HUES64 (cell line): ENCODE measurements at regions not wholly inside any gene's neighbourhood (a gene's known extent, or its start where the extent isn't known, plus 50 kb on each side); places are given as distances from the start of the nearest gene placed in this dataset.

Source experiments
- H3K27ac ChIP-seq: 2 replicates; pipeline ENCODE4 v1.7.0; 2013; ENCODE audit warnings: low read depth, low read length, inconsistent platforms
- H3K27me3 ChIP-seq: 2 replicates; pipeline ENCODE4 v1.6.1; 2013; ENCODE audit warnings: mild to moderate bottlenecking, low read length; ENCODE audit not compliant: insufficient read depth
- H3K36me3 ChIP-seq: 2 replicates; pipeline ENCODE4 v1.6.1; 2013; ENCODE audit warnings: mild to moderate bottlenecking, low read length; ENCODE audit not compliant: insufficient read depth
- H3K4me1 ChIP-seq: 2 replicates; pipeline ENCODE4 v1.6.1; 2013; ENCODE audit warnings: mild to moderate bottlenecking, low read length, moderate library complexity; ENCODE audit not compliant: insufficient read depth
- H3K4me3 ChIP-seq: 2 replicates; pipeline ENCODE4 v1.5.1; 2013; ENCODE audit warnings: mild to moderate bottlenecking, low read length, moderate library complexity
- H3K9ac ChIP-seq: 2 replicates; pipeline ENCODE4 v1.6.1; 2013; ENCODE audit warnings: mild to moderate bottlenecking, low read depth, low read length
- H3K9me3 ChIP-seq: 2 replicates; pipeline ENCODE4 v1.6.1; 2013; ENCODE audit warnings: low read depth, low read length; ENCODE audit not compliant: insufficient read depth
- WGBS: fragments of 150-250, 120-280 bp; methylation state at CpG from one replicate; pipeline ENCODE4 v1.1.7; 2013; ENCODE audit warnings: missing lambda C conversion rate; 5-methylcytosine and 5-hydroxymethylcytosine counted together

DNA sequence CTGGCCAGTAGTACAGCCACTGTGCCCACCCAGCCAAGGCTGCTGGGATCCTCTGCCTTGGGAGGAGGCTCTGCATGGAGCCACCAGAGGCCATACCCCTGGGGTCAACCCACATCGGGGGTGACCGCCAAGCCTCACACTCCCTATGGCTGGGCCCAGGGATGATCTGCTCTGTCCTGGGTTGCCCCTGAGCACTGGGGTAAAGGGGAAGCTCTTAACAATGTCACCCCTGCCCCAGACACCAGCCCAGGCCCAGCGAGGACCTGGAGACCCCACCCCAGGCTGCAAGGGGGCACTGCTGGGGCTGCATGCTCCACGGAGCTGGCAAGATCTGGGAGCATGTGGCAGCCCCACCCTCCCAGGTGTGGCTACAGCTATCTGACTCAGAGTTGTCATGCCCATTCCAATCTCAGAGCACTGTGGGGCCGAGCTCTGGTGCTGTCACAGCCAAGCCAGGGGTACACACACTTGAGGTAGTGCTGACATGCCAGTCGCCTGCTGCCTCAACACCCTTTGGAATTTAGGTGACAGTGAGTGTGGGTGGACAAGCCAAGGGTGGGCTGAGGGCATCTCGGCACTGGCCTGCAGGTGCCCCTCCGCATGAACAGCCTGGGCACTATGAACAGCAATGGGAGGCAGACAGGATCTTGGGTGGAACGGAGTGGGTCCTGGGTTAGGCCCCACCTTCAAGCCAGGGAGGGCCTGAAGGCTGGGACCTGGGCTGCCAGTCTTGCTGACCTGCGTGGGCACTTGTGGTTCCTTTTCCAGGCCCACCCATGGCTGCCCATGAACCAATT lies 427.7 kb downstream of the LRRIQ3 start:
- H3K4me1 ChIP-seq, result no peaks in the 10 kb centered on the region
- no peaks in the 10 kb centered on the region for H3K36me3 ChIP-seq
- WGBS, result 92% methylated on average over 10 of the region's 10 CpGs
- H3K4me3 ChIP-seq, result no peak overlapping the region
- no peaks in the 10 kb centered on the region for H3K9me3 ChIP-seq
- no peaks in the 10 kb centered on the region for H3K27me3 ChIP-seq
- no peak overlapping the region for H3K27ac ChIP-seq
- no peak overlapping the region for H3K9ac ChIP-seq

DNA sequence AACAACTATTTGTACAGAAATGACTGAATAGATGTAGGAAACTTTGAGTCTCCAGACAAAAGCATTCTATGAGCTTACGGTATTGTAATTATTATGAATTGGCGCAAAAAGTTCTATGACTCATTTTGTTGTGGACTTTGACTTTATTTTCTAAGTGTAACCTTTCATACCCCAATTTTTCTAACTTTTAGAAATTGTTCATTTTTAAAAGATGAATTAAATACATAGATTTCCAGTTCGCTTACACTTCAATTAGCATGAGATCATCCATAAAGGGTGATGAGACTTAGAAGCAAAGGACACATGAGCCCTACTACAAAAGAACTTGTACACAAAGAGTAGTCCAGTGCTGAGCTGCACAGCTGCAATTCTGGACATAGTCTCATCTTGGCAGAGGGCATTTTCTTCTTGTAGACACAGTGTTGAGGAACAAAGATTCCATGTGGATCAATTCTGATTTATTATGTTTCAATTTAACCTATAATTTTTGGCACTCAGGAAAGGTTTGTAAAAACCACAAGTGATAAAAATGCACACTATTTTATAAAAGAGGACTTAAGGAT lies 431.1 kb downstream of the LRRIQ3 start:
- no peaks in the 10 kb centered on the region for H3K27me3 ChIP-seq
- no peaks in the 10 kb centered on the region for H3K9me3 ChIP-seq
- no peak overlapping the region for H3K9ac ChIP-seq
- H3K4me1 ChIP-seq, result no peaks in the 10 kb centered on the region
- no peaks in the 10 kb centered on the region for H3K36me3 ChIP-seq
- WGBS, result 100% methylated on average over 3 of the region's 3 CpGs
- H3K4me3 ChIP-seq, result no peak overlapping the region
- H3K27ac ChIP-seq, result no peak overlapping the region

DNA sequence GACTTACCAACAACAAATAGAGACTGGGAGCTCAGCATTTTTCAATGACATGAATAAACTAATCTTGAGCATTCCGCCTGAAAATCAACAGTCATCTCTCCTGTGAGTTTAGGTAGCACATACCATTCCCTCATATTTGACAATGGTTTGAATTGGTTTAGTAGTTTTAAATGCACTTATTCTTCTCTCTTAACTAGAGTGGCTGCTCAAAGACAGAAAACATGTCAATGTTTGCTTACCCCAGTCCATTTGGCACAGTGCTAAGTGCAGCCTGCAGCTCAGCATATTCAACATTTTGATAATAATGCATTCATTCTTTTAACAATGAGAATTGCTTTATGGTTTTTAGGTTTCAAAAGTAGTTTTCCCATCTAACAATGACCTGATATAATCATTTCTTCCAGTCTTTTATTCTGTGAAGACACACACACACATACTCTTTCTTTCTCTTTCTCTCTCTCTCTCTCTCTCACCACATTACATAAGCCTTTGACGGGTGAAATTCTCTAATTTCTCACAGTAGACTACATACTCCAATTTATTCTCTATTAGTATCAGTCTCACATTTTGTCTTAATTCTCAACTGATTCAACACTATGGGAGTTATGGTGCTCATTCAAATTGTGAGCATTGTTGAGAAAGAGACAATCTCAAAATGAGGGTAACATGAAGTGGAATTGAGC lies 432.3 kb downstream of the LRRIQ3 start:
- Histone ChIP-seq H3K9ac (no peak overlapping the region), H3K27me3 (no peaks in the 10 kb centered on the region)
- WGBS, result 99% methylated on average over 2 of the region's 2 CpGs

DNA sequence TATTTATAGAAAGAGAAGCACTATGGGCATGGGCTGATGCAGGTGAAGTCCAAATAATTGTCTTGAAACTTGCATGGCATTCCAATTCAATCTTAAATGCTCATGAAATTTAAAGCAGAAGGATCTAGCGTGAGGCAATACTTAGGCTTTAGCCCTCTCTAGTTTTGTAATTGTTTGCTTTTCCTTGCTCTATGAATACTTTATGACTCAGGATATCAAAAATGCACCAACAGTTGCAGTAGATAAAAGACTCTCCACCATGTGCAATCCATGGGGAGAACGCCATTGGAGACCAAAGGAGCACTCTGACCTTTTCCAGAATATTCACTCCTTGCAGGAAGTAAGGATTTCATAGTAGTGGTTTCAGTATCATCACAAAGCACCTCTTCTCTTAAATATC lies 436.4 kb downstream of the LRRIQ3 start:
- no peak overlapping the region for H3K27ac ChIP-seq
- no peak overlapping the region for H3K4me3 ChIP-seq
- 100% methylated on average over 2 of the region's 2 CpGs for whole genome bisulfite sequencing
- H3K9ac ChIP-seq, result no peak overlapping the region
- no peaks in the 10 kb centered on the region for H3K9me3 ChIP-seq
- H3K27me3 ChIP-seq, result no peaks in the 10 kb centered on the region
- no peaks in the 10 kb centered on the region for H3K4me1 ChIP-seq
- no peaks in the 10 kb centered on the region for H3K36me3 ChIP-seq

More for the DNA sequence above, 432.3 kb downstream of the LRRIQ3 start:
- no peaks in the 10 kb centered on the region for H3K36me3 ChIP-seq
- no peak overlapping the region for H3K27ac ChIP-seq
- no peaks in the 10 kb centered on the region for H3K9me3 ChIP-seq
- no peak overlapping the region for H3K4me3 ChIP-seq
- H3K4me1 ChIP-seq, result no peaks in the 10 kb centered on the region

DNA sequence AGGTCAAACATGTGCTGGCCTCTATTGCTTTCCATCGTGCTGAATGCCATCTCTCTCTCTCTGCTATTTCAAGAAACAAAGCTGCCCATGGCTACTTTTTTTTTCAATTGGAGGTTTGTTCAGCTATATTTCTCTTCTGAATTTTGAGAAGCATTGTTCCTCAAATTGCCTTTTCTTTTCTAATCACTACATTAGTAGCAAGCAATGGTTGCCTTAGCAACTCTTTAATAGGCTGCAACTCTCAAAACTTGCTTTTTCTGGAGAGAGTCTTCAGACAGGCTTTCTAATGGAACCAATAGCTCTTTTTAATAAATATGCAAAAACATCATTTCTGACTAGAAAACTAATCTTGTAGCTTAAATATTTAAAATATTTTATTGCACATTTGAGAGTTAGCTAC lies 439.0 kb downstream of the LRRIQ3 start:
- Histone ChIP-seq H3K27me3 (no peaks in the 10 kb centered on the region), H3K9me3 (no peaks in the 10 kb centered on the region), H3K36me3 (no peaks in the 10 kb centered on the region), H3K4me1 (peaks cover 2% of the 10 kb centered on the region; the same call in 1 of the 2 replicates), H3K4me3 (no peak overlapping the region), H3K9ac (no peak overlapping the region), H3K27ac (no peak overlapping the region)
- WGBS, result 78% methylated on average over 1 of the region's 1 CpG

DNA sequence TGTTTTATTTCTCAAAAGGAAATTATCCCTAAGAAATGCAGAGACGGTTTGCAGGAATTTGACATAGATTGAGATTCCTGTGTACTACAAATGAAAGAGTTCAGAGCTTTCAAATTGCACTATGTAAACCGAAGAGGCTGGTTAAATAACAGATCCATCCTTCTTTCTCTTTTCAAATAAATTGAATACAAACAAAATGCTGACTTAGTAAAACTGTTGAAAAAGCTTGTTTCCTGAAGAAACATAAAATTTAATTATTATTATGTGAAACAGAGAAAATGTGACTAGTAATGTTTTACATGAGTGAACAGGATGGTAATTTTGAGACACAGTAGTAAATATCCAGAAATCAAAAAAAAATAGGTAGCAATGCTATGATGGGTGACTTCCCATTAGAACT lies 441.2 kb downstream of the LRRIQ3 start:
- Histone ChIP-seq H3K9ac (no peak overlapping the region), H3K36me3 (no peaks in the 10 kb centered on the region), H3K9me3 (no peaks in the 10 kb centered on the region), H3K4me3 (no peak overlapping the region), H3K27me3 (no peaks in the 10 kb centered on the region), H3K27ac (no peak overlapping the region), H3K4me1 (peaks cover 2% of the 10 kb centered on the region; the same call in 1 of the 2 replicates)
- WGBS, result 98% methylated on average over 2 of the region's 2 CpGs

DNA sequence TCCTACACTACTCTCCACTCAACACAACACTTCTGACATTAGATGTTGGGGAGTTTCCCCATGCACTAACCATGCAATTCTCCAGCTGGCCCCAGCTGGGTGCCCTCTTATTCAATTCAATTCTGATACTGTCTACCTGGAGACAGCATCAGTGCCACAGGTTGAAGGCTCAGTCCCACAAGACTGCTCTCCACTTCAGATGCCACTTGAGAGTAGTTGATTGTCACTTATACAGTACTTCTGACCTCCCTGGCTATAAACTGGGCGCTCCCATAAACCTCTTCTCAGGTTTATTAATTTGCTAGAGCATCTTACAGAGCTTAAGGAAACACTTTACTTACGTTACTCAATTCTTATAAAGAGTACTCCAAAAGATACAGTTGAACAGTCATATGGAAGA lies 442.3 kb downstream of the LRRIQ3 start:
- Histone ChIP-seq H3K4me1 (peaks cover 2% of the 10 kb centered on the region; the same call in 1 of the 2 replicates), H3K36me3 (no peaks in the 10 kb centered on the region), H3K27ac (no peak overlapping the region), H3K9me3 (no peaks in the 10 kb centered on the region), H3K9ac (no peak overlapping the region), H3K27me3 (no peaks in the 10 kb centered on the region), H3K4me3 (no peak overlapping the region)
- WGBS, result 94% methylated on average over 1 of the region's 2 CpGs

DNA sequence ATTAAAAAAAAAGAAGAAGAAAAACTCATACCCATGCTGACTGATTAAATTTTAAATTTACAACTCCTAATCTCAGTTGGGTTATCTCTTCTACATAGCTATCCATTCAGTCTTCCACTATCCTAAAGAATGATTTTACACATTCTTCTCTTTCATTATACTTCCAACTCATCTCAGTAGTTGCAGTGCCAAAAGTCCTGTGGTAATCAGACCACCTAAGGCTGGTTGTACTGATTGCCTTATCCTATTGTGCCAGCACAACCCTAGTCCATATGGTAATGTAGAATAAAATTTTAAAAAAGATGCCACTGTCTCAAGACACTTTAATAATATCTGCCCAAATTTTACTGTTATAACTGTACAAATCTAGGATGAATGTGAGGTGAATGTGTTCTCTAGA lies 448.0 kb downstream of the LRRIQ3 start:
- Histone ChIP-seq H3K9ac (no peak overlapping the region), H3K27me3 (no peaks in the 10 kb centered on the region), H3K36me3 (no peaks in the 10 kb centered on the region), H3K9me3 (peaks cover 6% of the 10 kb centered on the region; the same call in 1 of the 2 replicates), H3K4me3 (no peak overlapping the region), H3K27ac (no peak overlapping the region), H3K4me1 (no peaks in the 10 kb centered on the region)

DNA sequence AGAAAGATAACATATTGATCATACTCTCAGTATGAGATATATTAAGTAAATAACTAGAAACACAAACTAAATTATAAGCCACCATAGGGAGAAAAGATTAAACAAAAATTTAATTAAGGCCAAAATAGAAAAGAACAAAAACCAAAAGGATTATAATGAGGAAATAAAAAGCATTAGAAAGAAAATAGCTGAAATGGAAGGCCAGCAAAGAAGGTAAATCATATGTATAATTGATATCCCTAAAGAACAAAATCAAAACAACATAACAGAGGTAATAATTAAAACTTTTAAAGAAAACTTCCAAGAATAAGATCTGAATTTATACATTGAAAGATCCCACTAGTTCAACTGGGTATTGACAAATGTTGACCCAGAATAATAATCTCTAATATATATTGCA lies 453.0 kb downstream of the LRRIQ3 start:
- Histone ChIP-seq H3K27me3 (no peaks in the 10 kb centered on the region), H3K27ac (no peak overlapping the region), H3K36me3 (no peaks in the 10 kb centered on the region), H3K9ac (no peak overlapping the region), H3K9me3 (peaks cover 20% of the 10 kb centered on the region), H3K4me3 (no peak overlapping the region), H3K4me1 (no peaks in the 10 kb centered on the region)

DNA sequence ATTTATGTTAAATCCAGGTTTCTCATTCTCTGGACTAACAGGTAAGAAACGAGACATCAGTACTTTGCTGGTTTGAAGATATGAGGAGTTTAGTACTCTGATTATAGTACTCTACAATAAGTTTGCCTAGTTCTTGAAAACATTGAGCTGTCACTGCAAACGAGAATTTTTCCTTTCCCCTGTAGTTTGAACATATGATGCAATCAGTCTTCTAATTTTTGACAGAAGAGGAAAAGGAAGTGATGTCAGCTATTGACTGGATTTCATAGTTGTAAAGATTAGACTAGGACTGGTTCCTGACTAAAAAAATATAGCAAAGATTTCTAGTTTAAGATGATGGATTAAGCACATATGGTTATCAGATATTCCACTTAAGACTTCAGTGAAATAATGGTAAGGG lies 461.9 kb downstream of the LRRIQ3 start:
- WGBS, result 80% methylated on average over 1 of the region's 2 CpGs
- peaks cover 8% of the 10 kb centered on the region; the same call in 1 of the 2 replicates for H3K9me3 ChIP-seq

DNA sequence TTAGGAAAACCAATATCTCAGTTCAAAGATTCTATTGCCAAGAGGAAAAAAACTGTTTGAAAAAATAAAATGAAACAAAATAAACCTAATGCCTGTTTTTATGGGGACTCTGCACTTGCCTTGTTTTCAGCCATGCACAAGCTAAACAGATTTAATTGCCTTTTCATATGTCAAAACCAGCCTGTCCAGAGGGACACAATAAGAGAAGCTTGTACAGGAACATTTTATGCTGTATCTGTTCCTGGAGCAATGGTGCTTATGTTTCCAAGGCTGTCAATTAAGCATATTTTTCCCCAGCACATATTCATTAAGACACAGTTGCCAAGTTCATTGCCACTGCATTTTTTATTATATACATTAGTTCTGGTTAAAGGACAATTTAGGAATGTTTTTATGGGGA lies 470.9 kb downstream of the LRRIQ3 start:
- Histone ChIP-seq H3K27ac (no peak overlapping the region), H3K9ac (no peak overlapping the region), H3K36me3 (no peaks in the 10 kb centered on the region), H3K4me1 (no peaks in the 10 kb centered on the region), H3K9me3 (no peaks in the 10 kb centered on the region), H3K27me3 (no peaks in the 10 kb centered on the region), H3K4me3 (no peak overlapping the region)

More for the DNA sequence above, 461.9 kb downstream of the LRRIQ3 start:
- H3K36me3 ChIP-seq, result no peaks in the 10 kb centered on the region
- no peak overlapping the region for H3K9ac ChIP-seq
- H3K4me3 ChIP-seq, result no peak overlapping the region
- no peaks in the 10 kb centered on the region for H3K4me1 ChIP-seq
- H3K27ac ChIP-seq, result no peak overlapping the region
- no peaks in the 10 kb centered on the region for H3K27me3 ChIP-seq
